ENCODE measurements at regions not wholly inside any gene's neighbourhood (a gene's known extent, or its start where the extent isn't known, plus 50 kb on each side); places are given as distances from the start of the nearest gene placed in this dataset.

DNA sequence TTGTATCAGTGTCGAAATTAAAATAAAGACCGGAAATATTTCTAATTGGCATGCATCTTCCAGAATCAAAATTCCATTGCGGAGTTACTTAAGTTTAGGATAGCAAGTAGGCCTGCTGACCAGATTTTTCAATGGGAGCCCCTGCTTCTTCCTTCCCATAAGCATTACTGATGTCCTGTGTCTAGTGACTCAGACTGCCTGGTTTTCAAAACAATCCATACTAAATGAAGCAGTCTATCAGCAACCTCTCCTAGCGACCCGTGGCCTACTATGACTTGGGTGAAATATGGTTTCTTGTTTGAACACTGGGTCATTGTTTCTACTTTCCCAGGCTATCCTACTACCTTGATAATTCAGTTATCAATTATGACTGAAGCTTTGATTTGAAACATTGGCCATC, 571.6 kb downstream of the TBC1D4 start:
- Histone ChIP-seq H3K27ac (ENCODE audit: low read depth, low read length, poor library complexity, severe bottlenecking) (no peak overlapping the region), H4K20me1 (ENCODE audit: insufficient read depth, low read length) (no peaks in the 10 kb centered on the region), H3F3A (ENCODE audit: insufficient read depth, low read length) (no peaks in the 10 kb centered on the region), H3K79me2 (ENCODE audit: insufficient read depth, low read length) (no peaks in the 10 kb centered on the region), H3K4me1 (ENCODE audit: insufficient read depth, low read length, severe bottlenecking) (no peaks in the 10 kb centered on the region), H3K27me3 (ENCODE audit: insufficient read depth, low read length) (no peaks in the 10 kb centered on the region), H3K4me3 (ENCODE audit: low read depth, low read length, poor library complexity, severe bottlenecking) (no peak overlapping the region), H3K9me2 (ENCODE audit: low read depth, low read length) (no peaks in the 10 kb centered on the region), H3K9ac (ENCODE audit: low read length) (no peak overlapping the region), H2AFZ (ENCODE audit: low read length) (no peak overlapping the region), H3K9me3 (ENCODE audit: low read length) (no peaks in the 10 kb centered on the region), H3K4me2 (ENCODE audit: low read length) (no peak overlapping the region), H3K36me3 (ENCODE audit: insufficient read depth, low read length) (no peaks in the 10 kb centered on the region)
- TF ChIP-seq EZH2 (IDR thresholded peaks at IDR 0.05; ENCODE audit: borderline replicate concordance, low read length), result no peak
- TF ChIP-seq, protein P1, sequence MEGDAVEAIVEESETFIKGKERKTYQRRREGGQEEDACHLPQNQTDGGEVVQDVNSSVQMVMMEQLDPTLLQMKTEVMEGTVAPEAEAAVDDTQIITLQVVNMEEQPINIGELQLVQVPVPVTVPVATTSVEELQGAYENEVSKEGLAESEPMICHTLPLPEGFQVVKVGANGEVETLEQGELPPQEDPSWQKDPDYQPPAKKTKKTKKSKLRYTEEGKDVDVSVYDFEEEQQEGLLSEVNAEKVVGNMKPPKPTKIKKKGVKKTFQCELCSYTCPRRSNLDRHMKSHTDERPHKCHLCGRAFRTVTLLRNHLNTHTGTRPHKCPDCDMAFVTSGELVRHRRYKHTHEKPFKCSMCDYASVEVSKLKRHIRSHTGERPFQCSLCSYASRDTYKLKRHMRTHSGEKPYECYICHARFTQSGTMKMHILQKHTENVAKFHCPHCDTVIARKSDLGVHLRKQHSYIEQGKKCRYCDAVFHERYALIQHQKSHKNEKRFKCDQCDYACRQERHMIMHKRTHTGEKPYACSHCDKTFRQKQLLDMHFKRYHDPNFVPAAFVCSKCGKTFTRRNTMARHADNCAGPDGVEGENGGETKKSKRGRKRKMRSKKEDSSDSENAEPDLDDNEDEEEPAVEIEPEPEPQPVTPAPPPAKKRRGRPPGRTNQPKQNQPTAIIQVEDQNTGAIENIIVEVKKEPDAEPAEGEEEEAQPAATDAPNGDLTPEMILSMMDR (IDR thresholded peaks at IDR 0.05; ENCODE audit: low read length), result no peak

DNA sequence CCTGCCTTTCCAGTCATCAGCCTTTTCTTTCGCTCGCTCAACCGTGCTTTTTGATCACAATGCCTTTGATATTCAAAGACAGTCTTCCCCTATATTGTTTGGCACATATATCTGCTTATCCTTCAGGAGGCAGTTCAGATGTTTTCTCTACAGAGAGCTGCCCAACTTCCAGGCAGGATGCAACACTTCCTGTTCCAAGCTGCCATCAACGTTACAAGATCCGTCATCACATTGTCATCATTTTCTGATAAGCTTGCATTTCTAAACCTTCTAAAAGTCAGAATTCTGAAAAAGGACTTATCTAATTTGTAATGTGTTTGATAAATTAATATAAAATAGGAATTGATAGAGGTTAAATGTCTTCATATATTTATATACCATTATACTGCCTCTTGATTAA, 574.2 kb downstream of the TBC1D4 start:
- Histone ChIP-seq H3K9me3 (ENCODE audit: low read length) (no peaks in the 10 kb centered on the region), H3K36me3 (ENCODE audit: insufficient read depth, low read length) (no peaks in the 10 kb centered on the region), H3K4me1 (ENCODE audit: insufficient read depth, low read length, severe bottlenecking) (no peaks in the 10 kb centered on the region), H3K4me2 (ENCODE audit: low read length) (no peak overlapping the region), H3F3A (ENCODE audit: insufficient read depth, low read length) (no peaks in the 10 kb centered on the region), H3K9ac (ENCODE audit: low read length) (no peak overlapping the region), H3K79me2 (ENCODE audit: insufficient read depth, low read length) (no peaks in the 10 kb centered on the region), H2AFZ (ENCODE audit: low read length) (no peak overlapping the region), H3K27ac (ENCODE audit: low read depth, low read length, poor library complexity, severe bottlenecking) (no peak overlapping the region), H4K20me1 (ENCODE audit: insufficient read depth, low read length) (no peaks in the 10 kb centered on the region), H3K27me3 (ENCODE audit: insufficient read depth, low read length) (no peaks in the 10 kb centered on the region), H3K9me2 (ENCODE audit: low read depth, low read length) (no peaks in the 10 kb centered on the region), H3K4me3 (ENCODE audit: low read depth, low read length, poor library complexity, severe bottlenecking) (no peak overlapping the region)
- TF ChIP-seq EZH2 (IDR thresholded peaks at IDR 0.05; ENCODE audit: borderline replicate concordance, low read length), result no peak
- TF ChIP-seq, protein P1 (IDR thresholded peaks at IDR 0.05; ENCODE audit: low read length), result no peak

DNA sequence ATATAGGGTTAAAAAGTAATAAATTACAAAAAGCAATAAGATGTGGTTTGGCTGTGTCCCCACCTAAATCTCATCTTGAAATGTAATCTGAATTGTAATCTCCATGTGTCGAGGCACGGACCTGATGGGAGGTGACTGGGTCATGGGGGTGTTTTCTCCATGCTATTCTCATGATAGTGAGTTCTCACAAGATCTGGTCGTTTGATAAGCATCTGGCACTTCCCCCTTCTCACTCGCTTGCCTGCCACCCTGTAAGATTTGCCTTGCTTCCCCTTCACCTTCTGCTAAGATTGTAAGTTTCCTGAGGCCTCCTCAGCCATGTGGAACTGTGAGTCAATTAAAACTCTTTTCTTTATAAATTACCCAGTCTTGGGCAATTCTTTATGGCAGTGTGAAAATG, 577.4 kb downstream of the TBC1D4 start:
- Histone ChIP-seq H3K27ac (ENCODE audit: low read depth, low read length, poor library complexity, severe bottlenecking) (no peak overlapping the region), H3K79me2 (ENCODE audit: insufficient read depth, low read length) (no peaks in the 10 kb centered on the region), H2AFZ (ENCODE audit: low read length) (no peak overlapping the region), H4K20me1 (ENCODE audit: insufficient read depth, low read length) (no peaks in the 10 kb centered on the region), H3K9me3 (ENCODE audit: low read length) (no peaks in the 10 kb centered on the region), H3K4me2 (ENCODE audit: low read length) (no peak overlapping the region), H3K4me1 (ENCODE audit: insufficient read depth, low read length, severe bottlenecking) (no peaks in the 10 kb centered on the region), H3K27me3 (ENCODE audit: insufficient read depth, low read length) (no peaks in the 10 kb centered on the region), H3K4me3 (ENCODE audit: low read depth, low read length, poor library complexity, severe bottlenecking) (no peak overlapping the region), H3K36me3 (ENCODE audit: insufficient read depth, low read length) (no peaks in the 10 kb centered on the region), H3K9me2 (ENCODE audit: low read depth, low read length) (no peaks in the 10 kb centered on the region), H3F3A (ENCODE audit: insufficient read depth, low read length) (no peaks in the 10 kb centered on the region), H3K9ac (ENCODE audit: low read length) (no peak overlapping the region)
- TF ChIP-seq EZH2 (IDR thresholded peaks at IDR 0.05; ENCODE audit: borderline replicate concordance, low read length), result no peak
- TF ChIP-seq, protein P1 (IDR thresholded peaks at IDR 0.05; ENCODE audit: low read length), result no peak

Data from OCI-LY1 (cell line).